ENCODE measurements at regions not wholly inside any gene's neighbourhood (a gene's known extent, or its start where the extent isn't known, plus 50 kb on each side); places are given as distances from the start of the nearest gene placed in this dataset.
"Not testable (repeated sequence)": the region's sequence is repeated elsewhere in the genome, so short reads cannot be mapped to it uniquely, and the experiment has no call there.

DNA sequence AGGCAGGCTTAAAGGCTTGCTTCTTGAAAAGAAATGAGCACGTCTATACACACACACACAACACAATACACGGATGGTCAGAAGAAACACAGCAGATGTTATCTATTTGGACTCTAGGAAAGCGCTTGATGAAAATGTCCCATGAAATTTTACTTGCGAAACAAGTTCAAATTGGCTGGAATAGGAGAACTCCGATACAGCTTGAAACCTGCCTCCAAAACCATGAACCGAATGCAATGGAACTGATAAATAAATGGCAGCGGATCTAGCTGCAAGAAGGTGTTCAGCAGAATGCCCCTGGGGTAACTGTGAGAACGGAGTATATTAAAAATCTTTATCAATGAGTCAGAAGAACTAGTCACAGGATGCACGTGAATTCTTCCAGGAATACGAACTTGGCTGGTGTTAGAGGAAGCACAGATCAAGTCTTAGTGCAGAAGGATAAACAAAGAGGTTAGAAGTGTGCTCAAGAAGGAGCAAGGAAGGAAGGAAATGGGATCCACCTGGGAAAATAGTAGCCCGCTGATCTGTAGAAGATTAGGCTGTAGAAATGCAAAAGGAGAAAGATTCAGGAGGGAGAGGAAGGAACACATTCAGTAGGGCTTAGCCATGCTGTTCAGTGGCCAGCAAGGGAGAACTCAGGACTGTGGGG is 142.0 kb upstream of the PRKCQ start:
- no peak for ATAC-seq

DNA sequence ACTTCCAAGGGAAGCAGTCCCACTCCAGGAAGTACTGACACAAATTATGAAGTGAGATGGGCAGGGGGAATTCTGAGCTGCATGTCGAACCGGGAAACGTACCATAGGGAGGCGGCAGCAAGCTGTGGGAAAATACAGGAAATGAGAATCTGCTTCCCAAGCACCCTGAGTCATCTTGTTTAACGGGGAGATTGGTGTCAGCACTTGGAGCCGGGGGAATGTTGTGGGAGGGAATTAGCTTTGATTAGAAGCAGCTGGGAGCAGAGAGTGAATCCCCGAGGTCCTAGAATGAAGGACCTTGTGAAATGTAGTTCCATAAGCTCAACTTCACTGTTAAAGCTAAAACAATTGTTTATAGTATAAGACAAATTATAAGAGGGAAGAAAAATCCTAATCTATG is 141.4 kb upstream of the PRKCQ start:
- ATAC-seq: no peak

DNA sequence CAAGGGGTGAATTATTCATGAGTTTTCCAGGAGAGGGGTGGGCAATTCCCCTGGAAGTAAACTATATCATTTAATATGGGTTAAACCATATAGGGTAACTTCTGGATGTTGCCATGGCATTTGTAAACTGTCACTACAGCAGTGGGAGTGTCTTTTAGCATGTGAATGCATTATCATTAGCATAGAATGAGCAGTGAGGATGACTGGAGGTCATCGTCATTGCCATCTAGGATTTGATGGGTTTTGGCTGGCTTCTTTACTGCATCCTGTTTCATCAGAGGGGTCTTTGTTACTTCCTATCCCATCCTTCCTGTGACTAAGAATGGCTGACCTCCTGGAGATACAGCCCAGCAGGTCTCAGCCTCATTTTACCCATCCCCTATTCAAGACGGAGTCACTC is 139.5 kb upstream of the PRKCQ start:
- ATAC-seq: no peak

DNA sequence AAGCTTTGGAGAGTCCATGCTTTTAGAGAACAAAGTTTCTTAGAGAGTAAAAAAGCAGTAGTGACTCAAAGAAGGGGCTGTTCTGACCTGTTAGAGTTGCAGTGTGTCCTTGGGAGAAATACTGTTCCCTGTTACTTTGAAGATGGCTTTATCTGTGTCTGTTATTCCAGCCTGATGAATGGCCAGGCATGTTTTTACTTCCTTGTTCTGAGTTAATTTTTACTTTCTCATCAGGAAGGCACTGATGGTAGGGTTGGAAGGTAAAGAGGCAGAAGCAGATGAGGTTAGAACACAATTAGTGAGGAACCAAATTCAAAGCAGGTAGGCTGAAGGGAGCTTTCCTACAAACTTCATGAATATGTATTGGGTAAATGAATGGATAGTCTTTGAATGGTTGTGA is 138.5 kb upstream of the PRKCQ start:
- ATAC-seq: no peak

DNA sequence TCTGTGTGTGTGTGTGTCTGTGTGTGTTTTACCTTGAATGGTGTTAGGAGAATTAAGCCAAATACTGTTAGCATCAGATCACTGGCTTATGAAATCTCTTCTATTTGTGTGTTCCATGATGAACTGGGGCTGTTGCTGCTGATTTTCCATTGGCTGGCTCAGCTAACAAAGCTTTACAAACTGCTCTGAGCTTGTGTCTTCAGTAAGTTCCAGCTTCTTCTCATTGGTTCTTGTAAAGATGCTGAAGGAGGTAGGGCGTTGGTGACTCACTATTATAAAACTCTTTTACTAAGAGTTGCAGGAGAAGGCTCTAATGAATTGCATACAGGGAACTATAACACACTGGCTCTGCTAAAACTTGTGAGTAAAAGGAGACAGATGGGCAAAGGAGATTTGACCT is 136.4 kb upstream of the PRKCQ start:
- ATAC-seq: no peak

DNA sequence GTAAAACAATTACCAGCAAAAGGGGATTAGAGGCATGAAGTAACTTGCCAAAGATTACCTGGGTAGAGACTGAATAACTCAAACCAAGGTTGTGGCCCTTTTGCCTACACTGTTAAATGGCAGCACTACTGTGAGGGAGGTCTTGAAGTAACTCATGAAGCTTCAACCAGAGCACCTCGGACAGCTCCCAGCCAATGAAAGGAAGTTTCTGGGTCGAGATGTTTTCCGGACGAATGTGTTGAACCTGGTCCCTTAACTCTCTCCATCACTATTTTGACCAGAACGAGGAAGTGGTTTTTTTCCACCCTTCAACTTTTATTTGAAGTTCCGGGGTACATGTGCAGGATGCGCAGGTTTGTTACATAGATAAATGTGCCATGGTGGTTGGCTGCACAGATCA is 133.6 kb upstream of the PRKCQ start:
- ATAC-seq: no peak

DNA sequence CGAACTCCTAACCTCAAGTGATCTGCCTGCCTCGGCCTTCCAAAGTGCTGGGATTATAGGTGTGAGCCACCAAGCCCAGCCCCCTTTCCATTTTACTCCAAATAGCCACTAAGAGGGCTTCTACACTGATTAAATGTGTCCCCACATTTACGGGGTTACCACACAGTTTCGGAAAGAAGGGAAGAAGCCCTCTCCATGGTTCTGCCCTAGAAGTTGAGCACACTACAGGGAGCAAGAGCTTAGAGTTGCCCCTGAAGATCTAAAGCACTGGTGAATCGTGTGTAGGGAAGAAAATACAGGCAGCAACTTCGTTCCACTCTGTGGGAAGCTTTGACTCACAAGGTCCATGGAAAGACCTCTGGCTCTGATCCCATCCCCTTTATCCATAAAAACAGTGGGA is 133.0 kb upstream of the PRKCQ start:
- ATAC-seq: no peak

DNA sequence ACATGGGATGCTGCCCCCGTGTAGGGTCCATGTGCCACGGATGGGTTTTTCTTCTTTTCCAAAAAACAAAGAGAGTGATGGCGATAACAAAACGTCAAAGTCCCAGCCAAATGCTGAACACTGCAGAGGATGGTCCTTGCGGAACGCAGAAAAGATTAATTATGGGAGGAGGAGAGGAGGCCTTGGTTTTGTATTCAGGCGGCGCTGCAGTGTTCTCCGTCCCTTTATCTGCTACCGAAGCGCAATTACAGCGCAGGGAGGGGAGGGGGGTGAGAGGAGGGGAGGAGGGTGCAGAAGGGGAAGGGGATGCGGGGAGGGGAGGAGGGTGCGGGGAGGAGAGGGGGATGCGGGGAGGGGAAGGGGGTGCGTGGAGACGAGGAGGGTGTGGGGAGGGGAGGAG is 131.8 kb upstream of the PRKCQ start:
- ATAC-seq: no peak

DNA sequence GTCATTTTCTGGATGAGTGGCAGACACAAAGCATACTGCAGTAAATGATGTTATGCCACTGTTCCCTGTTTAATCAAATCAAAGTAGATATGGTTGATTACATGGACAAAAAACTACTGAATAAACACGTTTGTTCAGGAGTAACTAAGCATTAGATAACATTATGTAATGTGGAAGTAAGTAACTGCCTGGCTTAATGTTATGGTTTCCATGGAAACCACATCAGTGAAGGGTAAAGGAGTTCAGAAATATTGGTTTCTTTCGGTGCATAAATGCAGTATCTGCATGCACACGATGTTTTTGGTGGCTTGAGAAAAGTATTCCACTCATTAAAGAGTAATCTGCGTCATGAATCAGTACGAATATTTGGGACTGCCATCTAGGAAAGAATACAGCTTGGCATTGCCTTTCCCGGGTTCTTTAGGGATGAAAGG is 131.3 kb upstream of the PRKCQ start:
- no peak for ATAC-seq

DNA sequence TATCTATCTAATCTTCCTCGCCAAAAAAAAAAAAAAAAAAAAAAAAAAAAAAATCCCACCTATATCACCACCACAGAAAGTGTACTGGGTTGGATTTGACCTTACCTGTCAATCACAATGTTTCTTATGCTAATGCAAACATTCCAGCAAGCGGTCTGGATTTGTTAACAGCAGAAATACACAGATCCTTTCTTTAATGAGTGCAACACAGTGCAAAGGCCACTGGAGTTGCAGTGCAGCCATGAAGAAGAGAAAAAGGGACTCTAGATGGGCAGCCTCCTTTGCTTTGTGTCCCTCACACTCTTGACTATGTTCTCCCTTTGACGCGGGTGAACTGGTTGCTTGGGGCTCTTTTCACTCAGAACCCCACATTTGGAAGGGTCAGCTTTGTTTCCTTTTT is 127.3 kb upstream of the PRKCQ start:
- ATAC-seq: no peak

DNA sequence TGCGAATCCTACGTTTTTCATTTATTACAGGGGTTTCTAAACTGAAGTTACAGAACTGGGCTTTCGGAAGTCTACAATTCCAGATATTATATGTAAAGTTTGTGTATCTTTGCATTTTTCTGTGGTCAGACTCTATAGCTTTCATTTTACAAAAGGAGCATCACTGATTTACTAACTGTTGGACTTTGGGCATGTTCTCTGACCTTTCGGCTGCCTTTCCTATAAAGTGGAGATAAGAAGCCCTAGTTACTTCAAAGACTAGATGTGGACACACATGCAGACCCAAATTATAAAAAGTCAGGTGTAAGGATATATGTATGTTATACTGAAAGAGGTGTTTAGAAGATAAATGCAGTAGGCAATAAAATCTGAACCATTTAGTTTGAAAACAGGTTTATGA is 126.6 kb upstream of the PRKCQ start:
- ATAC-seq: no peak

DNA sequence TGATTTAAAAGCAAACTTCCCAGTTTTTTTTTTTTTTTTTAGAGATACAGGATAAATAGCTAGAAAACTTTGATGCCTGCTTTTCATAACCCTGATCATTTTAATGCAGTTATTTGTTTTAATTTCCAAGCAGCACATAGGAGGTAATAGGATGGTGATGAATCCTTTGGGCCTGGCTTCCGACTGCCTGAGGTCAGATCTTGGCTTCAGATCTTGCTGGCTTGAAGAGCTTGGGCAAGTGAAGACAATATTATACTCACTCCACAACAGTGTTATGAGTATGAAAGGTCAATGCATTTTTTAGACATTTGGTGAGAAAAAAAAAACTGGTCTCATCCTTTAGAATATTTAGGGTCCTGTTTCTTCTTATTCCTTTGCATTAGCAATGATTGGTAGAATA is 124.8 kb upstream of the PRKCQ start:
- no peak for ATAC-seq

DNA sequence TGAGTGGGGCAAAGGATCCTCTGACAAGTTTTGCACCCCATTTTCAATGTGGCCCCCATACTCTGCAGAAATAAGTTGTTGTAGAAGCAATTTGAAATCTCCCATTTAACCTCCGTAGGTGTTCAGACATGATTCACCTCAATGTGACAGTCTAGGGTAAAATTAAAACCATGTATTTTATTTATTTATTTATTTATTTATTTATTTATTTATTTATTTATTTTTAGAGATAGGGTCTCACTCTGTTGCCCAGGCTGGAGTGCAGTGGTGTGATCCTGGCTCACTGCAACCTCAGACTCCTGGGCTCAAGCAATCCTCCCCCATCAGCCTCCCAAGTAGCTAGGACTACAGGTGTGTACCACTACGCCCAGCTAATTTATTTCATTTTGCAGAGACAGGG is 122.8 kb upstream of the PRKCQ start:
- not testable (repeated sequence) for ATAC-seq

DNA sequence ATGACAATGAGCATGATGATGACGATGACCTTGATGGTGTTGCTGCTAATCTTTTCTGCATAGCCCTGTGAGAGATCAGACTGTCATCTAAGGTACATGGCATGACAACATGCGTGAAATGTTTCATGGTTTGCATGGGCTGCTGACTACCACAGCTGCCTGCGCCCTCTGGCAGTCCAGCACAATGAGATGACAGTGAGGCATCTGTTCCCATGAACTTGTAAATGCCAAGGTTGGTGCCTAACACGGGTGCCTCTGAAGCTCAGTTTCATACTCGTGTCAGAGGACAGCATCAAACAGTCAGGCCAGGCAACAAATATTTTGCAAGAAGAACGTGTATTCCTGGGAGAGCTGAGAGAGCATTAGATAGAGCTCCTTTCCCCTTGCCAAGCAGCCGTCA is 122.0 kb upstream of the PRKCQ start:
- ATAC-seq: no peak

DNA sequence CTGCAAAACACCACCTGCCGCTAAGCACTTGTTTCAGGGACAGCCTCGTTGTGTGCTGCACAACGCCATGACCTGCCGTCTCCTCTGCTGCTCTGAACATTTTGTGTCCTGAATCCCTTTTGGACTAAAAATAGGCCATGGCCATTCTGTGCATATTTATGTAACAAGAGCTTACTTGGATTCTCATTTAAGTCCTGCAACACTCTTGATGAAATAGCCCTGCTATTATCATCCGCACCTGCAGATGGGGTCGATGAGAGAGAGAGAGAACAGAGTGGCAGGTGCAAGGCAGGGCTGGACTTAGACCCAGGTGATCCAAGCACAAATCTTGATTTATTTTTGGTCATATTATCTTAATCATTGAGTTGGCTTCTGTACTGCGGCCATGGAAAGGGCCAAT is 121.2 kb upstream of the PRKCQ start:
- ATAC-seq: no peak

DNA sequence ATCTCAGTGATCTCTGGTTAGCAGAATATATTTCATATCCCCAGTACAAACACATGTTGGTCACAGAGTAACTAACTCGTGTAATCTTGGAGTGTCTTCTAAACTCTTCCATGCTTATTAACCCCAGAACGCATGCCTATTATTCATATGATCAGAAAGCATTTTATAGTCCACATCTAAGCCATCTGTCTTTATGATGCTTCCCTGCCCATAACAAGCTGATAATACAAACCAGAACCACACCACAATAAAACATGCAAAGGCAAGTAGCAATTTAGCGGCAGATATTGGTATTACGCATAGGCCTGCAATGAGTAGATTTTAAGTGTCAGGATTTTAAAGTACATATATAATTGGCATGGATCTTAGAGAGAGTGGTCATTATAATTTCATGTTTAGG is 120.0 kb upstream of the PRKCQ start:
- no peak for ATAC-seq

DNA sequence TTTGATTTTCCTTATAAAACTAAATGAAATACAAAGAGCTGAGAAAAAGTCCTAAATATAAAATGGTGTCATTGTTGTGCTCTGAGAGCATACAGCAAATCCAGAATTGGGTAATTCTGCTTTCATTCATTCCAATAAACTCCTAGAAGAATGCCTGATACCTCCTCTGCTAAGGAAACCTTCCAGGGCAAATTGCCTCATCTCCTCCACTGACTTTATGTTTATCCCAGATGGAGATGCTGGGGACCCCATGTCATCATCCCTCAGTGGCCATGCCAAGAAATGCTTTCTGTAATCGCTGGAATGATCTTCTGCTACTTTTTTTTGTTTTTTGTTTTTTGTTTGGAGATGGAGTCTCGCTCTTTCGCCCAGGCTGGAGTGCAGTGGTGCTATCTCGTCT is 119.3 kb upstream of the PRKCQ start:
- no peak for ATAC-seq

DNA sequence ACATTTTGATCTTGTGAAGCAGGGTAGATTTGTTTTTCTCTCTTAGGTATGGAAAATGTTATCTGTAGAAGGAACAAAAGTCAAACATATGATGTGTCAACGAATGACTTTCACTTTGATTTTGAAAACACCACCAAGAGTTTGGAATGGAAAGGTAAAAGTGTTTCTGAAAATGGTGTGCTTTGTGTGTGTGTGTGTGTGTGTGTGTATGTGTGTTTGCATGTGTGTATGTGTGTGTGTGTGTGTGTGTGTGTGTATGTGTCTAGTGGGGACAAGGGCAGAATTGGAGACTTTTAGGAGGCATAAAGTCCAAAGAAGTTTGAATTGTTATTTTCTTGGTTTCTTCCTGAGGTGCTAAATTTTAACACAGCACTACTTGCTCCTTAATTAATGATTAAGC is 115.4 kb upstream of the PRKCQ start:
- no peak for ATAC-seq

DNA sequence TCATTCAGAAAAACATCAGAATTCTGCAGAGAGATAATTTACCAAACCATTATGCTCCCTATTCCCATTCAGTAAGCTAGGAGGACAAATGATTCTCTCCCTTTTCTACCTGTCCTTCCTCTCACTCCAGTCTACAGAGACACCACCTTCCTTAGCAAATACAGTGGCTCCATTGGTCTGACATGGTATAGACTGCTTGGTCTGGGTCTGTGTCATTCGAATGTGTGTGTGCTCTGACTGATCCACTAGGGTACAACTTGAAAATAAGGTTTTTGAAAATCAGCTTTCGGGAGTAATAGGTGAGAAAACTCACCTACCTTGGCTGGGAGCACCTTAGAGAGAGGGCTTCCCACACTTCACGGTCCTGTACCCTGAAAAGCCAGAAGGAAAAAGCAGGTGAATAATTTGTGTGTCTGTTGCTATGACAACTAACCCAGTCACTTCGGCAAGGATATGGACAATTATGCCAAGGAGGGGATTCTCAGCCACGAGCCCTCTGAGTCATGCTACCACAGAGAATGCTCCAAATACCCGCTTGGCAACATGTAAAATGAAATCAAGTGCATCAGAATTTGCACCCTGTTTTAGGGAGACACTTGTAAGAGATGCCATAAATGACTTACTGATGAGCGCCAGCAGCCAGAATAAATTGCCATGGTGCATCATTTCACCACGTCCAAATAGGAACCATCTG is 114.5 kb upstream of the PRKCQ start:
- no peak for ATAC-seq

DNA sequence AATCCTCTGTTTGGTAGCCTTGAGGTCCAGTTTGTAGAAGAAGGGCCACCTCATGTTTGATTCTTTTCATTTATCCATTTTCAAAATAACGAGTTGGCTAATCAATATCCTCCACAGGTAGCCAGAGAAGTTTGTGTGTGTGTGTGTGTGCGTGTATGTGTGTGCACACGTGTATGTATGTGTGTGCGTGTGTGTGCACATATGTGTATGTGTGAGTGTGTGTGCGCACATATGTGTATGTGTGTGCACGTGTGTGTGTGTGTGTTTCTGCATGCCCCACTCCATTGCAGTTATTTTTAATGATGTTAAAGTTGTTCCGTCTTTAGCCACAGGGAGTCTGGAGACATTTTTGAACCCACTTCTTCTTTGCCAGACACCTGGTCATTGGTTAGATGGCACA is 112.8 kb upstream of the PRKCQ start:
- ATAC-seq: no peak

DNA sequence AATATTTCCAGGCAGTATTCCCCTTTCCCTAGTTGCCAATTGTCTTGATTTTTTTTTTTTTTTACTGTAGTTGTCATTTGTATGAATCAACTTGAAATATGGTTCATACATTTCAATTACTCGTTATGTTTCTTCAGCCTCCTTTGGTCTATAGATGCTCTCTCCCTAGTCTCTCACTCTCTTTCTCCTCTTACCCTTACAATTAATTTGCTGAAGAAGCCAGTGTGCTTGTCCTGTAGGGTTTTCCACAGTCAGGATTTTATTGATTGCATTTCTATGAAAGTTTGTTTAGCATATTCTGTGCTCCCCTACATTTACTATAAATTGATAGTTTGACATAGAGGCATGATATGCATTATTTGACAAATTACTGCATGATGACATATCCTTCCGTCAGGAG is 112.0 kb upstream of the PRKCQ start:
- ATAC-seq: no peak

DNA sequence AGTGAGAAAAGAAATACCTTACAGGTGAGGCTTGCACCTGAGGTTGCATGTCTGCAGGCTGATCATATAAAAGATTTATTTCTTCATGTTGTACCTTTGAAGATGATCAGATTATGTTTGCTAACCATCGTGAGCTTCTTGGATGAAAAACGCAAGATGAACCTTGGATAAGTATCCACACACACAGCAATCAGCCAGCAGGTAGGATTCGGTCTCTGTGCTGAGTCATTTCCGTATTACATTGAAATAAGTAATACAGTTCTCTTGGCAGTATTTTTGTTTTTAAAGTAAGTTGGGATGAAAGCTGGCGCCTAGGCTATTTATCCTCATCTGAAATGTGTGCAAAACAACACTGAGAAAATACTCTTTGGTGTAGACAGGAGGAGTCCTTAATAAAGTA is 109.0 kb upstream of the PRKCQ start:
- ATAC-seq: no peak

DNA sequence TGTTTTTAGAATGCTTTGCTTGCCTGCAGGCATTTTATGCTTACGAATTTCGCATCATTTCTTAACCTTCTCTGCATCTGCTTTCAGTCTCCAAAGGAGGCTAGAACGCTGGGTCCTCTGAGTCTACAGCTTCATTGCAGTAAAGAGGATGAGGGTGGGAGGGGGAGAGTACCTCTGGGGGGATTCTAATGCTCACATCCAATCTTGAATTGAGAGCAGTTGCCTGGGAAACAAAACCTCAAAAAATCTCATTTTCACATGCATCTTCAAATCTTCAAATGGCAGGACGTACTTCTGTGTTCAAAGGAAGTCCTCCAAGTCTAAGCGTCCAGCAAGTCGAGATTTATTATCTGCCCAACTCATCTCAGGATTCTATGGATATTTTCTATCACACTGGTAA is 100.7 kb upstream of the PRKCQ start:
- ATAC-seq: no peak

DNA sequence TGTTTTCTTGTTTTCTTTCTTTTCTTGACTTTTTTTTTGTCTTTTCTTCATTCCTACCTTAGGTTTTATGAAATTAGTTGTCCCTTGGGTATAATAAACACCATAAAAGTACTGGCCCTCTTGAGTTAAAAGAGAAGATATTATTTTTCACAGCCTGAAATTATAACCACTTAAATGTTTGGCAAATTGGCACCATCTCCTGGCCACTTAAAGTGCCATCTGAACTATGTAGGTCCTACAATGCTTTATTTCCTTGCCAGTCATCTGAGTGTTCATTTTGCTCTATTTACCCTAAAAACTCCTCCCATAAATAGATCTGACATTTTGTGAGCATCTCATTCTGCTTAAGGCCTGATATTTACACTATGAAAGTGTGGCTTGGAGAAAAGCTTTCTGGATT is 98.9 kb upstream of the PRKCQ start:
- no peak for ATAC-seq

DNA sequence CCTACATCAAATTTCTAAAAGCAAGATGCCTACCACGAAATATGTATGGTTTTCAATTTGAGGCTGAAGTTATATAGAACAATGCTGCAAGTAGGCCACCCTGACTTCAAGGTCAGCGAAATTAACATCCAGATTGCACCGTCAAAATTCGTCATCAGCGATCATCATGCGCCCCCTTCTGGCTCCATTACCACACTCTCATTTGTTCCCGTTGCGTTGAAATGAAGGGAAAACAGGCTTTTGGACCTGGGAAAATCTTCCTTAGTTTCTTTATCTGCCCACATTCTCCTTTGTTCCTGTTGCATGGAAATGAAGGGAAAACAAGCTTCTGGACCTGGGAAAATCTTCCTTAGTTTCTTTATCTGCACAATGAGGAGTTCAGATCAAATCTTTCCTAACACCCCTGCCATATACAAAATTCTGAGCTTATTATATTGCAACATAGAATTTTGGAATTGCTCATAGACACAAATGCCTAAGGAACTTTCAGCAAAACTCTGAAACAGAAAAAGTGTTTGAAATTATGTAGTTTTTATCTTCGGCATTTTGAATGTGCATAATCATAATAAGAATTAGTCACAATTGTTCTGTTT is 98.2 kb upstream of the PRKCQ start:
- peak in 1 of 2 donors; percentile 55 for ATAC-seq

Data from activated CD4-positive, CD25-positive, alpha-beta regulatory T cell treated with anti-CD3 and anti-CD28 coated beads, Interleukin-2, amount 50 U/mL, for 24 hours (primary cell).